ENCODE measurements at regions not wholly inside any gene's neighbourhood (a gene's known extent, or its start where the extent isn't known, plus 50 kb on each side); places are given as distances from the start of the nearest gene placed in this dataset.

DNA sequence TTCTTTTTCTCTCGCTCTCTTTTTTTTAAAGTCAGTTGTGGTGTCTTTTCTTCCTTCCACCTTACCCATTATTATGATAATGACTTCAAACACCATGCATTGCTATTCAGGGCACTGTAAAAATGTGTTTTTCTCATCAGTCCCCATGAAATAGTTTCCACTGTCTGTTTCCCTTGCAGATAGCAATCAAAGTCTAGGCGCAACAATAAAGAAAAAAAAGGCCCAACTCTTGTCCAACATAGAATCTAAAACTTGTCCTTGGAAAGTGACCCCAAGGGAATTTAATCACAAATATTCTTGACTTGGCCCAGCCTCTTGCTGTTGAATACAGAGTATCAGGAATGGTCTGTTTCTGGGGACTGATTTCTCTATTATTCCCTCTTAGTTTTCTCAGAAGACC lies 382.5 kb downstream of the PLPP3 start:
- Mint-ChIP-seq H3K4me3 (ENCODE audit: unreplicated experiment) (no peak overlapping the region), H3K36me3 (ENCODE audit: low read depth, unreplicated experiment) (no peaks in the 10 kb centered on the region), H3K9me3 (ENCODE audit: unreplicated experiment) (no peaks in the 10 kb centered on the region), H3K4me1 (ENCODE audit: unreplicated experiment) (peaks cover 5% of the 10 kb centered on the region), H3K27ac (ENCODE audit: unreplicated experiment) (no peak overlapping the region), H3K27me3 (ENCODE audit: unreplicated experiment) (peaks cover 2% of the 10 kb centered on the region)
- DNase-seq (ENCODE audit: low spot score), result no peak
- TF ChIP-seq, protein P1, sequence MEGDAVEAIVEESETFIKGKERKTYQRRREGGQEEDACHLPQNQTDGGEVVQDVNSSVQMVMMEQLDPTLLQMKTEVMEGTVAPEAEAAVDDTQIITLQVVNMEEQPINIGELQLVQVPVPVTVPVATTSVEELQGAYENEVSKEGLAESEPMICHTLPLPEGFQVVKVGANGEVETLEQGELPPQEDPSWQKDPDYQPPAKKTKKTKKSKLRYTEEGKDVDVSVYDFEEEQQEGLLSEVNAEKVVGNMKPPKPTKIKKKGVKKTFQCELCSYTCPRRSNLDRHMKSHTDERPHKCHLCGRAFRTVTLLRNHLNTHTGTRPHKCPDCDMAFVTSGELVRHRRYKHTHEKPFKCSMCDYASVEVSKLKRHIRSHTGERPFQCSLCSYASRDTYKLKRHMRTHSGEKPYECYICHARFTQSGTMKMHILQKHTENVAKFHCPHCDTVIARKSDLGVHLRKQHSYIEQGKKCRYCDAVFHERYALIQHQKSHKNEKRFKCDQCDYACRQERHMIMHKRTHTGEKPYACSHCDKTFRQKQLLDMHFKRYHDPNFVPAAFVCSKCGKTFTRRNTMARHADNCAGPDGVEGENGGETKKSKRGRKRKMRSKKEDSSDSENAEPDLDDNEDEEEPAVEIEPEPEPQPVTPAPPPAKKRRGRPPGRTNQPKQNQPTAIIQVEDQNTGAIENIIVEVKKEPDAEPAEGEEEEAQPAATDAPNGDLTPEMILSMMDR (IDR thresholded peaks at IDR 0.05; ENCODE audit: unreplicated experiment), result no peak

DNA sequence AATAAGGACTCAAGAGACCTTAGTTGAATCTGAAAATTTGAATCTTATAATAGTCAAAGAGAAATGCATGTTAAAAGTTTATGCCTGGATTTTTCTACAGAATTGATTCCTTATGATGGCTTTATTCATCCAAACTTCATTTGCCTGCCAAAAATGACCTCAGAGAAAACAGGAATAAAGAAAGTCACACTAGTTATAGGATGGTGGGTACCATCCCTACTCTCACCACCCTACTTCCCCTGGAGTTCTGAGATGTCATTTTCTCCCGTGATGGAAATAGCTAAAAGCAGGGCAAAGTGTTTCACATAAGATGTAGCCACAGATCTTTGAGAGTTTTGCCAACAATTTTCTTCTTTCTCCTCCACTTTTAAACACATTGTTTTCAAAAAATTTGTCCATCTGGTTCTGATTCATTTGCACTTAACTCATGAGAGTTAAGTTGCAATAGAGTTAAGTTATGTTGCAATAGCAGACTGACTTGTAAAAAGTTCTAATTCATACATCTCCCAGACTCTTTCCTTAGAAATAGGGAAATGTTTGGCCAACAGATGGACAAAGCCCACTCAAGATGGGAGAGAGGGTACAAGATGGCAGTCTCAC lies 384.6 kb downstream of the PLPP3 start:
- Mint-ChIP-seq H3K9me3 (ENCODE audit: unreplicated experiment) (no peaks in the 10 kb centered on the region), H3K36me3 (ENCODE audit: low read depth, unreplicated experiment) (no peaks in the 10 kb centered on the region), H3K4me3 (ENCODE audit: unreplicated experiment) (no peak overlapping the region), H3K27me3 (ENCODE audit: unreplicated experiment) (peaks cover 2% of the 10 kb centered on the region), H3K4me1 (ENCODE audit: unreplicated experiment) (peaks cover 23% of the 10 kb centered on the region), H3K27ac (ENCODE audit: unreplicated experiment) (no peak overlapping the region)
- TF ChIP-seq, protein P1 (IDR thresholded peaks at IDR 0.05; ENCODE audit: unreplicated experiment), result no peak
- DNase-seq (ENCODE audit: low spot score), result no peak

DNA sequence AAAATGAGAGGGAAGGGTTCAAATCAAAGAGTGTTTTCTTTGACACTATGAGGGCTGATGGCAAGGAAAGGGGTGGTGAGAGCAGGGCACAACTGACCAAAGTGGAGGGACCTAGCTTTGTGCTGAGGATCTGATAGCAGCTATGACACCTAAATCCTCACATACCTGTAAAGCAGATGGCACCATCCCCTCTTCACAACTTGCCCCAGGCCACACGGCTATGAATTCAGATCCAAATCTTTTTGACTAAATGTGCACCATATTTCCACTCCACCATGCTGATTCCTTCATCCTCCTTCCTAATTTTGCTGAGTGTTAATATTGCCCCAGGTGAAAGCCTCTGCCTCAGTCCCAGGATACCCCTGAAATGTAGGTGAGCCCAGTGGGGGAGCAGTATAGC lies 385.7 kb downstream of the PLPP3 start:
- H3K4me3 Mint-ChIP-seq (ENCODE audit: unreplicated experiment), result no peak overlapping the region
- H3K4me1 Mint-ChIP-seq (ENCODE audit: unreplicated experiment), result peaks cover 26% of the 10 kb centered on the region
- TF ChIP-seq, protein P1 (IDR thresholded peaks at IDR 0.05; ENCODE audit: unreplicated experiment), result no peak
- no peak for DNase-seq (ENCODE audit: low spot score)
- H3K27me3 Mint-ChIP-seq (ENCODE audit: unreplicated experiment), result peaks cover 2% of the 10 kb centered on the region
- H3K27ac Mint-ChIP-seq (ENCODE audit: unreplicated experiment), result no peak overlapping the region
- H3K36me3 Mint-ChIP-seq (ENCODE audit: low read depth, unreplicated experiment), result no peaks in the 10 kb centered on the region
- no peaks in the 10 kb centered on the region for H3K9me3 Mint-ChIP-seq (ENCODE audit: unreplicated experiment)

DNA sequence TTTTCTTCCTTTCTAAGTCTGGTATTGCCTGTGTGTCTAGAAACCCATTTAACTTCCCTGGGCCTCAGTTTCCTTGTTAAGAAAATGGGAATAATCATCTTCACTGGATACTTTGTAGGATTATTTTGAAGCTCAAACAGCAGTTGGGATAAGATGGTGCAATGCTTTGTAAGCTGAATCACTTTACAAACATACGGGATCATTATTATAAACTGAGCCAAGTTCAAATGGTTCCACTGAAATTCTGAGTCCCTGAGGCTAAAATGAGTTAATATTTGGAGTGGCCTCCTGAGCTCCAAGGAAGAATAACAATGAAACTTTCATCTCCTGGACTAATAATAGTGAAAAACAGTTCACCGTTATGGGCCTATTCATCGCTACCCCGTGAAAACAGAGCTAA lies 388.0 kb downstream of the PLPP3 start:
- H3K4me1 Mint-ChIP-seq (ENCODE audit: unreplicated experiment), result peaks cover 23% of the 10 kb centered on the region
- no peak for DNase-seq (ENCODE audit: low spot score)
- no peak overlapping the region for H3K4me3 Mint-ChIP-seq (ENCODE audit: unreplicated experiment)
- TF ChIP-seq, protein P1 (IDR thresholded peaks at IDR 0.05; ENCODE audit: unreplicated experiment), result no peak
- H3K27me3 Mint-ChIP-seq (ENCODE audit: unreplicated experiment), result peaks cover 2% of the 10 kb centered on the region
- H3K9me3 Mint-ChIP-seq (ENCODE audit: unreplicated experiment), result no peaks in the 10 kb centered on the region
- H3K27ac Mint-ChIP-seq (ENCODE audit: unreplicated experiment), result no peak overlapping the region
- H3K36me3 Mint-ChIP-seq (ENCODE audit: low read depth, unreplicated experiment), result no peaks in the 10 kb centered on the region

DNA sequence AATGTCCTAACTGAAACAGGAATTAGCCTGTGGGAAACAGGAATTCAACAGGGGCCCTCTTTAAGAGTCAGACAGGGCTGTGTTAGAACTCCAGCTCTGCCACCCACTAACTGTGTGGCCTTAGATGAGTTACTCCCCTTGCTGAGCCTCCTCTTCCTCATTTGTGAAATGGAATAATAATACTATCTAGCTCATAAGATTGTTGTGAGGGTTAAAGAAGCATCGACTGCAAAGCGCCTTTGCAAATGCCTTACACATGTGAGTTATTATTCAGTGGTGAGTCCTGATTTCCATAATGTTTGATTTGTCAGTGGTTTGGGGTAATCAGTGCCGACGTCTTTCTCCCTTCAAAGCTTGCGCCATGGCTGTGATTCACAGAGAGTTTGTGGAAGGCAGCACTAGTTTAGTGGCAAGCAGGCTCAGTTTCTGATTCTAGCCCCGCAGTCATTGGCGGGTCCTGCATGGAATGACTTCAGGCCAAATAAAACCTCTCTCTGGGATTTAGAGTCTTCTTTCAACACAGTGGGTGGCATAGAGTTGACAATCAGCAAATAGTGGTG lies 388.5 kb downstream of the PLPP3 start:
- DNase-seq (ENCODE audit: low spot score), result no peak
- H3K4me1 Mint-ChIP-seq (ENCODE audit: unreplicated experiment), result peaks cover 23% of the 10 kb centered on the region
- no peak overlapping the region for H3K27ac Mint-ChIP-seq (ENCODE audit: unreplicated experiment)

More for the DNA sequence above, 388.5 kb downstream of the PLPP3 start:
- H3K36me3 Mint-ChIP-seq (ENCODE audit: low read depth, unreplicated experiment), result no peaks in the 10 kb centered on the region
- H3K9me3 Mint-ChIP-seq (ENCODE audit: unreplicated experiment), result no peaks in the 10 kb centered on the region
- H3K27me3 Mint-ChIP-seq (ENCODE audit: unreplicated experiment), result peaks cover 2% of the 10 kb centered on the region
- TF ChIP-seq, protein P1 (IDR thresholded peaks at IDR 0.05; ENCODE audit: unreplicated experiment), result no peak
- H3K4me3 Mint-ChIP-seq (ENCODE audit: unreplicated experiment), result no peak overlapping the region

All from endothelial cell (in vitro differentiated cells).